GM10266 (cell line): ENCODE measurements at regions not wholly inside any gene's neighbourhood (a gene's known extent, or its start where the extent isn't known, plus 50 kb on each side); places are given as distances from the start of the nearest gene placed in this dataset.

Source experiments
- DNase-seq: peaks from one replicate; pipeline ENCODE4 v3.0.0; 2012; ENCODE audit errors: extremely low spot score
- TF ChIP-seq, protein P1 (sequence below): IDR thresholded peaks from 2 replicates; pipeline ENCODE4 v1.5.1; 2012; ENCODE audit warnings: mild to moderate bottlenecking, low read depth; ENCODE audit not compliant: control insufficient read depth, insufficient read depth; ENCODE audit errors: missing control alignments

DNA sequence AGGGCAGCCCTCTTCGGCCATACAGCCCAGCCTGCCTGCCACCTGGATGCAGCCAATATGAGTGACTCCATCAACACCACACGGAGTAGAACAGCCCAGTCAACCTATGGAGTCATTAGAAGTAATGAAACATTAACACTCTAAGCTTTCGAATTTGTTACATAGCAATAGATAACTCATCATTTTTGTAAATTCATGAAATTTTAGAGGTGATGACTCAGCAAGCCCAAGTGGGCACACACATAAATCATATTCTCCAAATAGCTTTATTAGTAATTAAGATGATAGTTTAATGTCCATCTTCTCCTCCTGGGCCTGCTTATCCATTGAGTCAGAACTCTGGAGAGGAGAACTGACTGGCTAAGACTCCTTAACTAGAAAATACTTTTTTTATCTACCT is 335.0 kb upstream of the KCNH8 start:
- TF ChIP-seq, protein P1, sequence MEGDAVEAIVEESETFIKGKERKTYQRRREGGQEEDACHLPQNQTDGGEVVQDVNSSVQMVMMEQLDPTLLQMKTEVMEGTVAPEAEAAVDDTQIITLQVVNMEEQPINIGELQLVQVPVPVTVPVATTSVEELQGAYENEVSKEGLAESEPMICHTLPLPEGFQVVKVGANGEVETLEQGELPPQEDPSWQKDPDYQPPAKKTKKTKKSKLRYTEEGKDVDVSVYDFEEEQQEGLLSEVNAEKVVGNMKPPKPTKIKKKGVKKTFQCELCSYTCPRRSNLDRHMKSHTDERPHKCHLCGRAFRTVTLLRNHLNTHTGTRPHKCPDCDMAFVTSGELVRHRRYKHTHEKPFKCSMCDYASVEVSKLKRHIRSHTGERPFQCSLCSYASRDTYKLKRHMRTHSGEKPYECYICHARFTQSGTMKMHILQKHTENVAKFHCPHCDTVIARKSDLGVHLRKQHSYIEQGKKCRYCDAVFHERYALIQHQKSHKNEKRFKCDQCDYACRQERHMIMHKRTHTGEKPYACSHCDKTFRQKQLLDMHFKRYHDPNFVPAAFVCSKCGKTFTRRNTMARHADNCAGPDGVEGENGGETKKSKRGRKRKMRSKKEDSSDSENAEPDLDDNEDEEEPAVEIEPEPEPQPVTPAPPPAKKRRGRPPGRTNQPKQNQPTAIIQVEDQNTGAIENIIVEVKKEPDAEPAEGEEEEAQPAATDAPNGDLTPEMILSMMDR = no peak
- DNase-seq = no peak

DNA sequence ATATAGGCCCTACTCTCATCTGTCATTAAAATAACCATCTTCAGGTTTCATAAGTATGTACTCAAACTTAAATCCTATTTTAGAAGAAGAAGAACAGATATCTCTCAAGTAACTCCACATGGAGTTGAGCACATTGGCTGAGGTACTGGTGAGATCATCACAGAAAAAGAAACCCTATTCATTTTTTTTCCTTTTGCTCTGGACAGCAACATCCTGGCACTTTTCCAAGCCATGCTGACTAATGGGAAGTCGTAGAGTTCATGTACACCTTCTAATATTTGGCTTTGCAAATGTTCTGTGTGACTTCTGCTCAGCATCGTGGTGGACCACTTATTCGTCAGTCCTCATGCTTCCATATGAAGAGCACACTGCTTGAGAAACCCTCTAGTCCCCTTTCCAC is 336.0 kb upstream of the KCNH8 start:
- TF ChIP-seq, protein P1 = no peak
- DNase-seq = no peak

DNA sequence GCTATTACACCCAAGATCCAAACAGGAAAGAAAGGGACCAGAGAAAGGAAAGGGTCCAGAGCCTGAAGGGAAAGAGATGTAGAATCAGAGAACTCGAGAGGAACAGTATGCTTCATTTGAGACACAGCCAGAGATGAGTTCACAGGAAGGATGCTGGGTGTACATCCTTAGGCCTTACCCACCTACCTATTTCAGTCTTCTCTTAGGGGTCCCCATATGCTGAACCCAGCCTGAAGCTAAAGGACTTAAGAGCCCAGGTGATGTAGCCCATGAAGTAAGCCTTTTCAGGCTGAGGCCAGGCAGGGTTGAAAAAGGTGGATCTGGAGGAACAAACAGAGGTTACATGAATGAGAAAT is 338.0 kb upstream of the KCNH8 start:
- no peak for DNase-seq
- TF ChIP-seq, protein P1 = no peak

DNA sequence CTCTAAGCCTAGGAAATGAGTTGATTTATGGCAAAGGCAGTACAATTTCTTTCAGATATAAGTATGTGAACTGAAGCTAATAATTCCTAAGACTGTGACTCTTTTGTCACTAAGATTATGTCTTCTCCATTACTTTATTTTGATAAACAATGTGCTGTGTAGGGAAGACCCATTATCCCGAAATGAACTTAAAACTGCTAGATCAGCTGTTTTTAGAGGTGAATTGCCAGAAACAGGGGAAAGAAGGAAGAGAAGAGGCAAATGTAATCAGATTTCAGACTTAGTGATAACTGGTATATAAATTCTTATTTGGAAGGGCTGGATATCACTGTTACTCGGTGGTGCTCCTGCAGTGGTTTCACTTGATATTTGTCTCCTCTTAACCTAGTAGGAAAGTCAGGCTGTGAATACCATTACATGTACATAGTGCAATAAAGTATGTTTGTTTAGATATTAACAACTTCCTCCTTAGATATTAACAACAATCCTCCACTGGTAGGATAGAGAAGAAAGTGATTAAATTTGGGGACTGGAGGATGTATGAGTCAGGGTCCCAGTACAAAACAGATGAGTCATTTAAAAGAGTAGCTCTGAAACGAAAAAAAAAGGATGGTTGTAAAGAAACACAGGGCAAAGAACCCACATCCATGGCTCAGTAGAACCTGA is 338.5 kb upstream of the KCNH8 start:
- no peak for DNase-seq
- TF ChIP-seq, protein P1 = no peak

DNA sequence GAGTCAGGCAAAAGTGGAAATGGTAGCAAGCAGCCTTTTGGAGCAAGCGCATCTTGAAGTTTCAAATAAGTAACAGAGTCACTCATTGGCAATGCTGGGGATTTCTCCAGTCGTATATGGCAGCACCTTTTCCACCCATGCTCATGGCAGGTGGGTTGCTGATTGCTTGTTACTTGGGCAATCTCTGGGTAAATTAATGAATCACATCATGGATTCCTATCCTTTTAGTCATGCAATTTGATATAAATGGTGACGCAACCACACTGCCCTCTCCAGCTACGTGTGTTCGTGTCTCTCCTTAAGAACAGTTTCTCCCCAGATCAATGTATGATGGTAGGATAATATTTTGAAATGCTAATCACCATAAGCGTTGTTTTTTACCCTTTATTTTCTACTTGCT is 339.9 kb upstream of the KCNH8 start:
- no peak for DNase-seq
- TF ChIP-seq, protein P1 = no peak

DNA sequence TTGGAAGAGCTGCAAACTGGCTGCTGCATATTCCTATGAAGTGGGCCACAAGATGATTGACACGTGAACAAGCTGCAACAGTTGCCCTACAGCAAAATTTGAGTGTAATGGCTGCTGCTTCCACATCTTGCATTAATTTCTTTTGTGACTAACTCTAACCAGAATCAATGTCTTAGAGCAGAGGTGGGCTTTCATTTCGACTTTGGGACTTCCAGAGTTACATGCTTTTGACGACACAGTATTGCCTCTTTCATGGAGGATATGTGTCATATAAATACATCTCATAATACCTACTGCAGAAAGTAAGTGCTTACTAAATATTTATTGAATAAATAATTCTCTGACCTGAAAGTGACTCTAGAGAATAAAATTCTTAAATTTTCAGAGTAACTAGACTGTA is 340.7 kb upstream of the KCNH8 start:
- TF ChIP-seq, protein P1 = no peak
- DNase-seq = no peak

DNA sequence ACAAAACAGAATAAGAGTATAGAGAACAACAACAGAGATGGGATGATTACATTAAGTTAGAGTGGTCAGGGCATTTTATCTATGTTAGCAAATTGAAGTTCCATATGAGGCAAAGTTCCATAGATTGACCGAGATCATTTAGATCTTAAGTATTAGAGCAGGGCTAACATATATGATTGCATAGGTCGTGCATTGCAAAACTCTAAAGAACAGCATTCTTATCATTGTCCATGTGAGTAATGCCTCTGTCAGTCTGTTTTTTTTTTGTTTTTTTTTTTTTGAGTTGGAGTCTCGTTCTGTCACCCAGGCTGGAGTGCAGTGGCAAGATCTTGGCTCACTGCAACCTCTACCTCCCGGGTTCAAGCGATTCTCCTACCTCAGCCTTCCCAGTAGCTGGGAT is 341.7 kb upstream of the KCNH8 start:
- DNase-seq = no peak
- TF ChIP-seq, protein P1 = no peak
